ENCODE measurements at regions not wholly inside any gene's neighbourhood (a gene's known extent, or its start where the extent isn't known, plus 50 kb on each side); places are given as distances from the start of the nearest gene placed in this dataset.
A peak's percentile ranks its signal among the peaks of the same experiment; 100 is the strongest.

GRCh38 chr6:3987053-3987452, 91.9 kb downstream of the FAM217A start:
- H3K9me3 ChIP-seq, result no peaks in the 10 kb centered on the region
- H3K27ac ChIP-seq, result no peak overlapping the region
- no peaks in the 10 kb centered on the region for H3K36me3 ChIP-seq
- no peaks in the 10 kb centered on the region for H3K27me3 ChIP-seq
- H3K4me1 ChIP-seq, result peaks cover 0 to 11% of the 10 kb centered on the region in 2 donors
- intact Hi-C loops (cut with DNase I), result loop anchor here (10.0 kb wide), 1 partner anchor 532 kb away; the partner anchor contains the start of gene SLC22A23
- H3K4me3 ChIP-seq, result no peak overlapping the region
- no peak for DNase-seq (ENCODE audit: low spot score in 2 of 2)
- TF ChIP-seq CTCF (IDR thresholded peaks at IDR 0.05), result no peak

- Histone ChIP-seq H3K4me1 (peaks cover 0 to 11% of the 10 kb centered on the region in 2 donors), H3K36me3 (no peaks in the 10 kb centered on the region), H3K27me3 (no peaks in the 10 kb centered on the region), H3K27ac (no peak overlapping the region), H3K4me3 (no peak overlapping the region), H3K9me3 (no peaks in the 10 kb centered on the region)
- TF ChIP-seq CTCF (IDR thresholded peaks at IDR 0.05), result no peak
- no peak for DNase-seq (ENCODE audit: low spot score in 2 of 2)
- intact Hi-C loops (cut with DNase I), result loop anchor here (10.0 kb wide), 1 partner anchor 533 kb away; the partner anchor contains the start of gene SLC22A23
Observed at GRCh38 chr6:3987576-3987975, 91.4 kb downstream of the FAM217A start.

- H3K4me3 ChIP-seq, result peak overlapping the region; percentile 54 to 69
- intact Hi-C loops (cut with DNase I), result loop anchor here (2.0 to 10.0 kb wide), 6 partner anchors 59 to 866 kb away; no protein-coding TSS in a partner anchor
- peaks cover 0 to 11% of the 10 kb centered on the region in 2 donors for H3K4me1 ChIP-seq
- no peaks in the 10 kb centered on the region for H3K27me3 ChIP-seq
- peak; percentile 82 to 89 (median 88) for TF ChIP-seq CTCF (IDR thresholded peaks at IDR 0.05)
- peak overlapping the region; percentile 77 to 78 for H3K27ac ChIP-seq
- DNase-seq (ENCODE audit: low spot score in 2 of 2), result peak; percentile 65 to 95
- no peaks in the 10 kb centered on the region for H3K36me3 ChIP-seq
- no peaks in the 10 kb centered on the region for H3K9me3 ChIP-seq
Observed at GRCh38 chr6:3990692-3991491, 88.0 kb downstream of the FAM217A start.

- TF ChIP-seq CTCF (IDR thresholded peaks at IDR 0.05), result no peak
- peak overlapping the region in 1 of 2 donors; percentile 78 for H3K27ac ChIP-seq
- intact Hi-C loops (cut with DNase I), result loop anchor here (2.0 to 10.0 kb wide), 6 partner anchors 60 to 867 kb away; no protein-coding TSS in a partner anchor
Observed at GRCh38 chr6:3991941-3992340, 87.0 kb downstream of the FAM217A start.

GRCh38 chr6:3996349-3996748, 82.6 kb downstream of the FAM217A start:
- intact Hi-C loops (cut with DNase I), result loop anchor here (10.0 kb wide), 1 partner anchor 872 kb away; no protein-coding TSS in a partner anchor
- Histone ChIP-seq H3K27ac (no peak overlapping the region), H3K36me3 (no peaks in the 10 kb centered on the region)

More at GRCh38 chr6:3991941-3992340, 87.0 kb downstream of the FAM217A start:
- DNase-seq (ENCODE audit: low spot score in 2 of 2), result no peak
- no peak overlapping the region for H3K4me3 ChIP-seq
- no peaks in the 10 kb centered on the region for H3K9me3 ChIP-seq
- no peaks in the 10 kb centered on the region for H3K36me3 ChIP-seq
- H3K4me1 ChIP-seq, result peaks cover 0 to 11% of the 10 kb centered on the region in 2 donors
- H3K27me3 ChIP-seq, result no peaks in the 10 kb centered on the region

More at GRCh38 chr6:3996349-3996748, 82.6 kb downstream of the FAM217A start:
- DNase-seq (ENCODE audit: low spot score in 2 of 2), result no peak
- no peak for TF ChIP-seq CTCF (IDR thresholded peaks at IDR 0.05)
- peaks cover 0 to 14% of the 10 kb centered on the region in 2 donors for H3K4me1 ChIP-seq
- no peaks in the 10 kb centered on the region for H3K9me3 ChIP-seq
- H3K27me3 ChIP-seq, result no peaks in the 10 kb centered on the region
- H3K4me3 ChIP-seq, result no peak overlapping the region
